Activated naive CD4-positive, alpha-beta T cell treated with anti-CD3 and anti-CD28 coated beads for 36 hours (primary cell): ENCODE measurements at regions not wholly inside any gene's neighbourhood (a gene's known extent, or its start where the extent isn't known, plus 50 kb on each side); places are given as distances from the start of the nearest gene placed in this dataset.

Experiments
- CTCF ChIA-PET: fragments of 350-600 bp; sonication (Branson Sonifier 250); formaldehyde crosslinking; loops from one replicate; lab custom pipeline; 2021; ENCODE audit warnings: antibody characterized with exemption; lab: Charles Lee
- DNase-seq: peaks from one replicate; pipeline ENCODE4 v3.0.0-alpha.2; 2020
- H3K27ac Mint-ChIP-seq: one replicate; pipeline ENCODE4 v1.8.0; 2021; ENCODE audit warnings: mild to moderate bottlenecking, mixed read lengths
- H3K27me3 Mint-ChIP-seq: one replicate; pipeline ENCODE4 v1.8.0; 2021; ENCODE audit warnings: low read depth, mixed read lengths
- H3K36me3 Mint-ChIP-seq: one replicate; pipeline ENCODE4 v1.8.0; 2021; ENCODE audit warnings: low read depth, mixed read lengths
- H3K4me1 Mint-ChIP-seq: one replicate; pipeline ENCODE4 v1.8.0; 2021; ENCODE audit warnings: low read depth, mixed read lengths
- H3K4me3 Mint-ChIP-seq: one replicate; pipeline ENCODE4 v1.8.0; 2021; ENCODE audit warnings: mild to moderate bottlenecking, moderate library complexity, mixed read lengths
- H3K9me3 Mint-ChIP-seq: one replicate; pipeline ENCODE4 v1.8.0; 2021; ENCODE audit warnings: mixed read lengths
- intact Hi-C: fragments of 100-400 bp; cut with micrococcal nuclease; formaldehyde crosslinking; loops from one replicate; pipeline ENCODE4 v1.15.1; 2023

DNA sequence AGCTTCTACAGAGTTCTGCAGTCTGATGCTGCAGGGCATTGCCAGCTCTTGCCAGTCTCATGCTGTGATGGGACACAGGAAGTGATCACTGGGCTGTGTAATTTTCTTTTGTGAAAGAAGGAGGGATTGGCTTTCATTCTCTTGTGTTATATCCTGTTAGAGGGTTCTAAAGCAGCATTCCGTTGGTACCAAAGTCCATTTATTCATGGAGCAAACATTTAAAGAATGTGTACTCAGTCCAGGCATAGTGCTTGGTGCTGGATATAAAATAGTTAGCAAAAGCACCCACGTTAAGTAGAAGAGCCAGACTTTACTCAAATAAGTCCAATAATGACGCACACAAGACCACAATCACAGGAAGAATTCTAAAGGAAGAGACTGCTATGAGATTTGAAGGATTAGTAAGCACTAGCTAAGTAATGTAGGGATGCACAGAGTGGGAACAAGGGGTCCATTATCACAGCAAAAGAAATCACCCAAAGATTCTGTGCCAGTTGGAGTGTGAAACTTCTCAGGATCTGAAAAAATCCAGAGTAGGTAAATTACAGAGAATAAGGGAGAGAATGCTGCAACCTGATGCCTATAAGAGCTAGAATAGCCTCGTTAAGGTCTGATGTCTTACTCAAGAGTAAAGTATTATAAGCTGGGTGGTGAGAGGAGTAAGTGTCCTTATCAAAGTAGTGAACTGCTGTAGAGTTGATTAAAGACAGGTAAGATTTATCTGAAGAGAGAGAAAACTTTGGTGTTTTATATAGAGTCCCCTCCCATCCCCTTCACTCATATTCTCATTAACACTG lies 728.3 kb downstream of the METTL15 start:
- intact Hi-C loops, result no loop called here
- Mint-ChIP-seq H3K4me3 (no peak overlapping the region), H3K4me1 (no peaks in the 10 kb centered on the region), H3K27ac (no peak overlapping the region), H3K27me3 (no peaks in the 10 kb centered on the region), H3K9me3 (peaks cover 1% of the 10 kb centered on the region), H3K36me3 (no peaks in the 10 kb centered on the region)
- no peak for DNase-seq
- CTCF ChIA-PET, result no interaction called here

DNA sequence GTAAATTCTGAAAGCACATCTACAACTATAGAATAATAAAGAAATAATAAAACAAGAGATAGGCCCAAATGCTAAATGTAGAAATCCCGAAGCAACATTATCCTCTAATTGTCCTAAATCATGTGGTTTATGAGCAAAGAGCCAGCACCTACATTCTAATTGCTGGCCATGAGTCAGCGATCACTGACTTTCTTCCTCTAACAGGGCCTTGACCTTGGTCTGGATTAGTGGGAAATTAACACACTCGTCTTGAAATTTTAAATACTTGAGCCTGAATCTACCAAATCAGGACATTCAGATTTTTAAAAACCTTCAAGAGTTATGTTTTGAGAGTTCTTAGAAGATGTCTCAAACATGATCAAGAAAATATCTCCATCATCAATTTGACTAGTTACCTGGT lies 727.6 kb downstream of the METTL15 start:
- H3K4me3 Mint-ChIP-seq, result no peak overlapping the region
- intact Hi-C loops, result no loop called here
- H3K4me1 Mint-ChIP-seq, result no peaks in the 10 kb centered on the region
- H3K36me3 Mint-ChIP-seq, result no peaks in the 10 kb centered on the region
- DNase-seq, result no peak
- no peaks in the 10 kb centered on the region for H3K27me3 Mint-ChIP-seq
- no peak overlapping the region for H3K27ac Mint-ChIP-seq
- CTCF ChIA-PET, result no interaction called here
- H3K9me3 Mint-ChIP-seq, result peaks cover 1% of the 10 kb centered on the region

- H3K4me1 Mint-ChIP-seq, result no peaks in the 10 kb centered on the region
- H3K27me3 Mint-ChIP-seq, result no peaks in the 10 kb centered on the region
- DNase-seq, result no peak
- H3K27ac Mint-ChIP-seq, result no peak overlapping the region
- peaks cover 1% of the 10 kb centered on the region for H3K9me3 Mint-ChIP-seq
- intact Hi-C loops, result no loop called here
- H3K4me3 Mint-ChIP-seq, result no peak overlapping the region
- CTCF ChIA-PET, result no interaction called here
- no peaks in the 10 kb centered on the region for H3K36me3 Mint-ChIP-seq
Measured at GRCh38 chr11:28835317-28835716, 727.1 kb downstream of the METTL15 start.

DNA sequence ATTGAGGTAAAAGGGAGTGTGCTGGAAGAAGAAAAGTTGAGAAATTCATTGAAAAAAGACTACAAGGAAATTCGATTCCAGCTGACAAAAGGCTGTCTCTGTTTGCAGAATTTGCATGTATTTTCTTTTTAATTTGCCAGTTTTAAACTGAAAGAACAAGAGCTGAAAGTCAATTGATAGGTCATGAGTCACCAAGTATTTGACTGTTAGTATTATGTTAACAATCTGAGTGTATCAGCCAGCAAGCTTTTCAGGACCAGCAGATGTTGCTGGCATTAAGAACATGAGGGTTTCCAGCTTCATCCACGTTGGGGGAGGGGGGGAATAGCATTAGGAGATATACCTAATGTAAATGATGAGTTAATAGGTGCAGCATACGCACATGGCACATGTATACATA lies 726.7 kb downstream of the METTL15 start:
- Mint-ChIP-seq H3K9me3 (peaks cover 1% of the 10 kb centered on the region), H3K27ac (no peak overlapping the region), H3K4me1 (no peaks in the 10 kb centered on the region), H3K27me3 (no peaks in the 10 kb centered on the region), H3K4me3 (no peak overlapping the region), H3K36me3 (no peaks in the 10 kb centered on the region)
- no peak for DNase-seq
- CTCF ChIA-PET, result no interaction called here
- intact Hi-C loops, result no loop called here

- no peak overlapping the region for H3K27ac Mint-ChIP-seq
- intact Hi-C loops, result no loop called here
- H3K36me3 Mint-ChIP-seq, result no peaks in the 10 kb centered on the region
- no peak for DNase-seq
- H3K4me3 Mint-ChIP-seq, result no peak overlapping the region
- CTCF ChIA-PET, result no interaction called here
- peaks cover 1% of the 10 kb centered on the region for H3K9me3 Mint-ChIP-seq
- H3K27me3 Mint-ChIP-seq, result no peaks in the 10 kb centered on the region
- H3K4me1 Mint-ChIP-seq, result no peaks in the 10 kb centered on the region
Measured at GRCh38 chr11:28833670-28834069, 725.5 kb downstream of the METTL15 start.

DNA sequence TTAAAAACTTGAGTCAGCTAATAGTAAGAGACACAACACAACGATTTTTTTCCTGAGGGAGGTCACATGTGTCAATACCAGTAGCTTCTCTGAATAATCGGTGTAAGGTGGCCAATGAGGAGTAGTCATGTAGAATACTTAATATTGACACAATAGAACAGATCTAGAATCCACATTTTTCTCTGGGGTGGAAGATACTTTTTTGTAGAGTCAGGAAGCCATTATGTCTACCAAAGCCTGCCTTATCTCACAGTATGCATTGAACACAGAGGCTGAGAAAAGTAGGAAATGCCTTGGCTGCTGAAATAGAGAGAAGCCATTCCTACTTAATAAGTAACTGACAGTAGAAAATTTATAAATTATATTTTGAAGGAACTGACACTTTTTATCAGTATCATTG lies 725.0 kb downstream of the METTL15 start:
- Mint-ChIP-seq H3K9me3 (peaks cover 1% of the 10 kb centered on the region), H3K4me1 (no peaks in the 10 kb centered on the region), H3K4me3 (no peak overlapping the region), H3K36me3 (no peaks in the 10 kb centered on the region), H3K27me3 (no peaks in the 10 kb centered on the region), H3K27ac (no peak overlapping the region)
- CTCF ChIA-PET, result no interaction called here
- no peak for DNase-seq
- intact Hi-C loops, result no loop called here

DNA sequence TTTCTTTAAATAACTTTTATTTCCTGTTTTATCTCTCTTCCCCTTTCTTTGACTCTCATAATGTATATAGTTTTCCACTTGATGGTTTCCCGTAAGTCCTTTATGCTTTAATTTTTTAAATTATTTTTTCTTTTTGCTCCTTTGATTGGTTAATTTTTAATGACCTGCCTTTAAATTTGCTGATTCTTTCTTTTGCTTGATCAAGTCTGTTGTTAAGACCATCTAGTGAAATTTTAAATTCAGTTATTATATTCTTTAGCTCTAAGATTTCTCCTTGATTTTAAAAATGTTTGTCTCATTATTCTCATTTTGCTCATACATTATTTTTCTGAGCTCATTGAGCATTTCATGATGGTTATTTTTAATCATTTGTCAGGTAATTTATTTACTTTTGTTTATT lies 718.6 kb downstream of the METTL15 start:
- Mint-ChIP-seq H3K4me3 (no peak overlapping the region), H3K4me1 (no peaks in the 10 kb centered on the region), H3K36me3 (no peaks in the 10 kb centered on the region), H3K27me3 (no peaks in the 10 kb centered on the region), H3K9me3 (peaks cover 14% of the 10 kb centered on the region), H3K27ac (no peak overlapping the region)
- intact Hi-C loops, result no loop called here
- CTCF ChIA-PET, result no interaction called here
- DNase-seq, result no peak

GRCh38 chr11:28822576-28822975 lies 714.4 kb downstream of the METTL15 start:
- Mint-ChIP-seq H3K27ac (no peak overlapping the region), H3K4me1 (no peaks in the 10 kb centered on the region), H3K4me3 (no peak overlapping the region), H3K27me3 (no peaks in the 10 kb centered on the region), H3K9me3 (peaks cover 14% of the 10 kb centered on the region), H3K36me3 (no peaks in the 10 kb centered on the region)
- DNase-seq, result no peak
- CTCF ChIA-PET, result interaction anchor here (0.6 kb wide), 1 partner anchor 732 kb away, joined by 4 read pairs; no protein-coding TSS in a partner anchor
- intact Hi-C loops, result no loop called here

DNA sequence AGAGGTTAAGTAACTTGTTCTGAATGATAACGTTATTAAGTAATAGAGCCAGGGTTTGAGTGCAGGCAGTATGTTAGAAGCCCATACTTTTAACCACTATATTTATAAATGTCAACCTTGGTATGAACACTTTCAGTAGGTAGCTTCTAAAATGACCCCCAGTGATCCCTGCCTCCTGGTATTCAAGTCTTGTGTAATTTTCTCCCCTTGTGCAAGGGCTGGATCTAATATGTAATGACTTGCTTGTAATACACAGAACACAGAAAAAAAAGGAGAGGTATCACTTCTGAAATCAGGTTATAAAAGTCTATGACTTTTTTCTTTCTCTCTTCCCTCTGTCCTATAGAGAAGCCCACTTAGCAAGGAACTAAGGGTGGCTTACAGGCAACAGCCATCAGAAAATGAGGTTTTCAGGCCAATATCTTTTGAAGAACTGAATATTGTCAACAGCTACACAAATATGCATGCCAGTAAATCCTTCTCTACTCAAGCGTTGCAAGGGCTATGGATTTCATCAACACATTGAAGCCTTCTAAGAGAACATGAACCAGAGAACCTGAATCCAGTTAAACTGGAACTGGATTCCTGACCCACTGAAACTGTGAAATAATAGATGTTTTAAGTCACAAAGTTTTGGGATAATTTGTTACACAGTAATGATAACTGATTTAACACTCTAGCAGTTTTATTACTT lies 712.3 kb downstream of the METTL15 start:
- no peak overlapping the region for H3K4me3 Mint-ChIP-seq
- H3K4me1 Mint-ChIP-seq, result no peaks in the 10 kb centered on the region
- no peaks in the 10 kb centered on the region for H3K27me3 Mint-ChIP-seq
- H3K9me3 Mint-ChIP-seq, result peaks cover 6% of the 10 kb centered on the region
- intact Hi-C loops, result no loop called here
- H3K36me3 Mint-ChIP-seq, result no peaks in the 10 kb centered on the region
- no peak for DNase-seq
- CTCF ChIA-PET, result no interaction called here
- no peak overlapping the region for H3K27ac Mint-ChIP-seq

GRCh38 chr11:28819741-28820140 lies 711.6 kb downstream of the METTL15 start:
- Mint-ChIP-seq H3K36me3 (no peaks in the 10 kb centered on the region), H3K27me3 (no peaks in the 10 kb centered on the region), H3K4me1 (no peaks in the 10 kb centered on the region), H3K9me3 (peaks cover 7% of the 10 kb centered on the region), H3K4me3 (no peak overlapping the region), H3K27ac (no peak overlapping the region)
- DNase-seq, result no peak
- CTCF ChIA-PET, result no interaction called here
- intact Hi-C loops, result no loop called here

GRCh38 chr11:28815110-28815509 lies 706.9 kb downstream of the METTL15 start:
- H3K27ac Mint-ChIP-seq, result no peak overlapping the region
- H3K9me3 Mint-ChIP-seq, result peaks cover 1% of the 10 kb centered on the region
- intact Hi-C loops, result no loop called here
- CTCF ChIA-PET, result no interaction called here
- H3K4me1 Mint-ChIP-seq, result no peaks in the 10 kb centered on the region
- DNase-seq, result no peak
- no peaks in the 10 kb centered on the region for H3K36me3 Mint-ChIP-seq
- no peak overlapping the region for H3K4me3 Mint-ChIP-seq
- H3K27me3 Mint-ChIP-seq, result no peaks in the 10 kb centered on the region

GRCh38 chr11:28808771-28809170 lies 700.6 kb downstream of the METTL15 start:
- intact Hi-C loops, result no loop called here
- Mint-ChIP-seq H3K27me3 (no peaks in the 10 kb centered on the region), H3K27ac (no peak overlapping the region), H3K4me3 (no peak overlapping the region), H3K36me3 (no peaks in the 10 kb centered on the region), H3K9me3 (peaks cover 5% of the 10 kb centered on the region), H3K4me1 (no peaks in the 10 kb centered on the region)
- CTCF ChIA-PET, result no interaction called here
- no peak for DNase-seq

GRCh38 chr11:28799316-28799715 lies 691.1 kb downstream of the METTL15 start:
- intact Hi-C loops, result no loop called here
- CTCF ChIA-PET, result no interaction called here
- no peak overlapping the region for H3K4me3 Mint-ChIP-seq
- H3K27ac Mint-ChIP-seq, result no peak overlapping the region
- H3K36me3 Mint-ChIP-seq, result no peaks in the 10 kb centered on the region
- H3K27me3 Mint-ChIP-seq, result no peaks in the 10 kb centered on the region
- no peaks in the 10 kb centered on the region for H3K4me1 Mint-ChIP-seq
- peaks cover 8% of the 10 kb centered on the region for H3K9me3 Mint-ChIP-seq
- no peak for DNase-seq
